G401.6 (cell line): ENCODE measurements at regions not wholly inside any gene's neighbourhood (a gene's known extent, or its start where the extent isn't known, plus 50 kb on each side); places are given as distances from the start of the nearest gene placed in this dataset.
"Not testable (repeated sequence)": the region's sequence is repeated elsewhere in the genome, so short reads cannot be mapped to it uniquely, and the experiment has no call there.

Experiments
- FAIRE-seq: peaks from 2 replicates; lab custom pipeline; 2012; peaks lifted over from hg19 to GRCh38; lab: Jason Lieb, UNC

DNA sequence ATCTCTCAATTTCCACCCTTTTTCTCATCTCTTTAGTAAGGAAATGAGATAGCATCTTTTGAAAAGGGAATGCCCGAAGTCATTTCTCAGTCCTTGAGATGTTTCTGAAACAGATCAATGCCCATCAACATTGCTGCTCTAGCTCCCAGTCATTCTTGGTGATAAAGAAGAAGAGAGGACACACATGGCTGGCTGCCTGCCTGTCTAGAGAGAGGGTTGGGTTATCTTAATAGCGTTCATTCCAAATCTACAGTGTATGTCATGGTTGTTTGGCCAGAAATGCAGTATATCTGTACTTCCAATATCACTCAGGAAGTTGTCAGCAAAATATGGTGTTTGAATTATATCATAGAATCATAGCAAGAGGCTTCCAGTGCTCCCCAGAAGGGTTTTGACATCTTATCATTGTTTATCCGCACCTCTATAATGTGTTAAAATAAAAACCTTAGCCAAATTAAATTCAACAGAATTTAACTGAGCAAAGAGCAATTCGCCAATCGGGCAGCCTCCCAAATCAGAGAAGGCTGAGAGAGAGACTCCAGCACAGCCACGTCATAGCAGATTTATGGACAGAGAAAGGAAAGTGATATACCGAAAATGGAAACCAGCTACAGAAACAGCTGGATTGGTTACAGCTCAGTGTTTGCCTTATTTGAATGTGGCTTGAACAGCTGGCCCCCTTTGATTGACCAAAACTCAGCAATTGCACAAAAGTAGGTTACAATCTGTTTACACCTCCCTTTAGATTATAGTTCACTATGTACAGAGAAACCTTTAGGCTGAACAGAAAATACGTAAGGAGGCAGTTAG is 321.0 kb upstream of the FRG1 start:
- FAIRE-seq, result not testable (repeated sequence)

DNA sequence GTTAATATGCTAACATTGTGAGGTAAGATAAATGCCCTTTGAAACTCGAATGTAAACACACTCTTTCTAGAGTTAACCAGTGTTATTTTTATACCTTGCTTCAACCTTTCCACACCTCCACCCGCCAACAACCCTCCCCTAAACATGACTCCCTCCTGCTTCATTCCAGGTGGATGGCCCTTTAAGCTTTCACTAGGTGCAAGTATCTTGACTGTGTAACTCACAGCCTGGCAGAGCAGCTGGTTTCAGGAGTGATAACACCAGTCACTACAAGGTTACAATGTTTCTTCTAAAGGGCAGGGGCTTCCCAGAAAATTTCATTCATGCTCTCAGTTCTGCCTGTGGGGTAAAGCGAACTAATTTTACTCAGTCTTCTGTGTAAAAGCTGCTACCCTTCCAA is 318.1 kb upstream of the FRG1 start:
- not testable (repeated sequence) for FAIRE-seq

DNA sequence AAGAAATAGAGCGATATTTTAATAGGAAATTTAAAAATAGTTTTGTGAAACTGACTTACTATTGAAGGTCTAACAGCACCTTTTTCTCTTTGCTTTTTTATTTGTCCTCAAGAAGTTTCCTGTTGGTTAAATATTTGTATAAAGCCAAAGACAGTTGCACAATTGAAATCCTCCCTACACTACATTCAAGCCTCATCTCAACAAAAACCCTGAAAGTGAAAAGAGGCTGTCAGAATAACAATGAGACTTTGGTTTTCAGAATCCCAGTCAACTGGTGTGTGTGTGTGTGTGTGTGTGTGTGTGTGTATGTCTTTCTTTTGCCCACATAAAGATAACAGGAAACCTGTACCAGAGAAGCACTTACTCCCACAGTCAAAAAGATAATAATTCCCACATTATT is 313.6 kb upstream of the FRG1 start:
- FAIRE-seq, result not testable (repeated sequence)

DNA sequence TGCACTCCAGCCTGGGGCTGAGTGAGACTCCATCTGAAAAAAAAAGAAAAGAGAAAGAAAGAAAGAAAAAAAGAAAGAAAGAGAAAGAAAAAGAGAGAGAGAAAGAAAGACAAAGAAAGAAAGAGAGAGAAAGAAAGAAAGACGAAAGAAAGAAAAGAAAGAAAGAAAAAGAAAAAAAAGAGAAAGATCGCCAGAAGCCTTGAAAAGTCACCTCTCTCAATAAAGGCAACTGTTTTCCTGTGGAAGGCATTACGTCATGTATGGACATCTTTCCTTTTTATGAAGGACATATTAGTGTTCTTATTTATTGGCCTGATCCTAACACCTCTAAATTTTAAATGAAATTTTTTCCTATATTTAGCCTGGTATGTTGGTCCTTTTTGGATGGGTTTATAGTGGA is 310.9 kb upstream of the FRG1 start:
- not testable (repeated sequence) for FAIRE-seq

DNA sequence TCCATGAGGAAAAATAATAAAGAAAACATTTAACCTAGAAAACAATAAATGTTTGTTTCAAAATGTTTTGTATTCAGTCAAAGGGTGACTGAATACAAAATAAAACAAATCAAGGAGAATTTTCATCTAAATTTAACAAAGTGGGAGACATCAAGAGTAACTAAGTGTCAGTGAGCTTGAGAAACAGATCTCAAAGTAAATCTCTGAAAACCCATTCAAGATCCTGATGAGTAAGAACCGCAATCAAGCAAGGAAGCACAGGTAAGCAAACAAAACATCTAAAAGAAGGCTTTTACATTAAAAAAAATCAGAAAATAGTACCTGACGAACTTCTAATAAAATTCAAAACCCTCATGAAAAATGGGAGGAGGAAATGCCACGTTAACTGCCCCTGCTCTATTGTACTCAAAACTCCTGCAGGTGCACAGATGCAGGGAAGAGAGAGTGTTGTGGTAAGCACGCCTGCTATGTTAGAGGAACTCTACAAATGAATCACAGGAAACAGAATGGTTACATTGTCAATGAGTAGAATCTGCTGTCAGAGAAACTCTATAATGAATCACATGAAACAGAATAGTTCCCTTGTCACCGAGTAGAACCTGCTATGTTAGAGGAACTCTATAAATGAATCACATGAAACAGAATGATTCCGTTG is 309.6 kb upstream of the FRG1 start:
- FAIRE-seq, result not testable (repeated sequence)

DNA sequence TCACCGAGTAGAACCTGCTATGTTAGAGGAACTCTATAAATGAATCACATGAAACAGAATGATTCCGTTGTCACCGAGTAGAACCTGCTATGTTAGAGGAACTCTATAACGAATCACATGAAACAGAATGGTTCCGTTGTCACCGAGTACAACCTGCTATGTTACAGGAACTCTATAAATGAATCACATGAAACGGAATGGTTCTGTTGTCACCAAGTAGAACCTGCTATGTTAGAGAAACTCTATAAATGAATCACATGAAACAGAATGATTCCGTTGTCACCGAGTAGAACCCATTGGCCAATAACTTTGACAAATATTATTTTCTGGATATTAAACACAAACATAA is 309.1 kb upstream of the FRG1 start:
- not testable (repeated sequence) for FAIRE-seq

DNA sequence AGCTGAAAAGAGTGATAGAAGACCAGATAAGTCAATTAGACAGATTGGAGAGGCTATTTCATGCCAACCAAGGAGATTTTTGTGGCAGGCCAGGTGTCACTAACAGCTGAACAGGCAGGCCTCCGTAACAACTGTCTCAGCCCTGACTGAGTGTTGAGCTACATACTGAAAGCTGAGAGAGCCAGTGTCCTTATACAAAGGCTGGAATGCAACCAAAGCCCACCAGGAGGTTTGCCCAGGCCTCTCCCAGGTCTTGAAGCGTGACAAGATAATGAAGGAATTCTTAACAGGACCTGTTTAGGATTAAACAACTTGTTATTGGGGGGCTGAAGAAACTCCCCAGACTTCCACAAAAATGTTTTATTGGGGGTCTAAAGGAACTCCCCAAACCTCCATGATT is 290.2 kb upstream of the FRG1 start:
- not testable (repeated sequence) for FAIRE-seq

DNA sequence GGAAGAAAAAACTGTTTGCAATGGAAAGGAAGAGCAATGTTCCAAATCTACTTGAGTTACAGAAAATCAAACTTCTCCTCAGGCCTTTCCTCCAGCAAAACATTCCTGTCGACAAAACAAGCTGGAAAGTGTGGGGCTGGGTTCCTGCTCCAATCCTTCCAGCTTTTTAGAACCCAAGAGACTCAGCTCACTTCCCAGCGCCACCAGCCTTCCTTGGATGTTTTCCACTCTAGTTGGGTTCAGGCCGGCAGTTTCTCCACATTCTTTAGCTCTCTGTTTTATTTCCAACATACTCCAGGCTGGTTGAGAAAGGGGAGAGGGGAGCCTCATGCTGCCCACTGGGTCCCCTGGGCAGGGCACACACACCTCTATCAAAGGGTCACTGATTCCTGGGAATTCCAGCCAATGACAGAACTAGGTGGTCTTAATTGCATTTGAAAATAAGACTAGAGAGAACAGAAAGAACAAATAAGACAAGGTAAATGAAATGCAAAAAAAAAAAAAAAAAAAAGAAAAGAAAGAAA is 287.5 kb upstream of the FRG1 start:
- FAIRE-seq, result not testable (repeated sequence)

DNA sequence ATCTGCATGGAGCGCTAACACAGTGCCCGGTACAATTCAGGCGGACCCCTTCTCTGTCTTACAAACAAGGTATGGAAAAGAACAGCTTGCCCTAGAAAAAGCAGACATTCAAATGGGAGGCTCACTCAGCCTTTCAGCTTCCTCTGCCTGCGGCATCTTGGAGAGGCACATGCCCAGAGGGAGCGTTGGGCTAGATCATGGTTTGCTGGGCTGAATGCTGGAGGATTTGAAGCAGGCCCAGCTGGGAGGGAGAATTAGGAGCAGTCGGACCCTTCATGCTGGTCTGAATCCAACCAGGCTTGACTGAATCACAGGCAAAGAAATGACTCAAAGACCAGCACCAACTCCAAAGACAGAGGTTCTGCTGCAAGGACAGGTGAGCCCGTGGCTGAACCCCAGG is 286.7 kb upstream of the FRG1 start:
- FAIRE-seq, result not testable (repeated sequence)

DNA sequence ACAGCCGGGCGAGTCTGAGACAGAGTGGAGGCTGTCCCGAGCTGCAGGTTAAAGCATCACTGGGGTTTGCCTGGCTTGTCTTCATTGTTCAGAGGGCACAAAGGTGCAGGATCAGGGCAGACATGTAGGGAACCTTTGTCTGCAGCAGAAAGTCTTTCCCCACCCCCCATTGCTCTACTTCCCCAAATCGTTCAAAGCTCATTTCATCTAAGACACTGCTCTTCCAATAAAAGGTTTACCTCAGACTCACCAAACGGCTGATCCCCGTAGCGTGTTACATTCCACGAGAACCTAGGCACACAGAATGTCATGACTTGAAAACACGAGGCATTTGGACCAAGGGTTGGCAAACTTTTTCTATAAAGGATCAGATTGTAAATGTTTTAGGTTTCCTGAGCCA is 286.3 kb upstream of the FRG1 start:
- FAIRE-seq, result not testable (repeated sequence)

DNA sequence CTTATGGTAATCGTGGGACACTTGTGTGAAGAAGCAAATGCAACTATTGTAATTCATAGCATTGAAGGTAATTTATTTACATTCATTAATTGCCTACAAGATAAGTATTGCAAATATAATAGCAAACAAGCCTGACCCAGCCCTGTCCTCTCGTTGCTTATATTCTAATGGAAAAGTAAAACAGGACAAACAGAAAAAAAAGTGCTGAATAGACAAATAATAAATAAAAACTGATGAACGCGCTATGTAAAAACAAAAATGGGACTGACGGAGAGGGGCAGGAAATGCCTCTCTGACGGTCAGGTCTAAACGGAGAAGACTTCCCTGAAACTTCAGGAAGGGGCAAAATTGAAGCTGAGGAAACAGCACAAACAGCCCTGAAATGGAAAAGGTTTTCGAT is 284.9 kb upstream of the FRG1 start:
- not testable (repeated sequence) for FAIRE-seq

DNA sequence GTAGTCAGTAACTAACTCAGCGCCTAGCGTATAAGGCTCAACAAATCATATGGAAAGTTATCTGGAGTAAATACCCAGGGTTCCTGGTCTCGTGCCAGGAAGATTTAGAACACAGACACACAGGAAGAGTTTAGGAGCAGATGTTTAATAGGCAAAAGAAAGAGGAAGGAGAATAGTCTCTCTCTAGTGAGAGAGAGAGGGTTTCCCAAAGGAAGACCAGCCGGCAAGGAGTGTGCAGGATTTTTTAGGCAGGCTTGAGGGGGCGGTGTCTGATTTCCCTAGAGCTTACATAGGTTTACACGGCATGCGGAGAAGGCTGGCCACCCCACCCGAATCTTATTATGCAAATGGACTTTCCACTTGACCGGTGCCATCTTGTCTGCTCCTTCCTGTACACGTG is 284.0 kb upstream of the FRG1 start:
- FAIRE-seq, result no peak

DNA sequence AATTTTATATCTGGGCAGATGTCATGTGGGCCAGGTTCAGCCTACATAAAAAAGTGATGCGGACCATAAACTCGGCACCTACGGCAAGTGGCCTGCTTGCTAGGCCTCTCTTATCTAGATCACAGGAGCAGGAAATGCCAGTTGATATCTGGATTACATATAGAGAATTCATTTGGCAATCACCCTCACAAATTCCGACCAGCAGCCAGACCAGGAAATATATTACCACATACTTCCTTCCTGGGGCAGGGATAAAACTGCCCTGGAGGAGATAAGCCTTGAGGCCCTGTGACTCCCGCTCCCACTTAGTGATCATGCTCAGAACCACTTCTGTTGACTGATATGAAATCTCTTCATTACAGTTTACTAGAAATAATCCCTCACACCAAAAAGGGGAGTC is 282.4 kb upstream of the FRG1 start:
- not testable (repeated sequence) for FAIRE-seq

DNA sequence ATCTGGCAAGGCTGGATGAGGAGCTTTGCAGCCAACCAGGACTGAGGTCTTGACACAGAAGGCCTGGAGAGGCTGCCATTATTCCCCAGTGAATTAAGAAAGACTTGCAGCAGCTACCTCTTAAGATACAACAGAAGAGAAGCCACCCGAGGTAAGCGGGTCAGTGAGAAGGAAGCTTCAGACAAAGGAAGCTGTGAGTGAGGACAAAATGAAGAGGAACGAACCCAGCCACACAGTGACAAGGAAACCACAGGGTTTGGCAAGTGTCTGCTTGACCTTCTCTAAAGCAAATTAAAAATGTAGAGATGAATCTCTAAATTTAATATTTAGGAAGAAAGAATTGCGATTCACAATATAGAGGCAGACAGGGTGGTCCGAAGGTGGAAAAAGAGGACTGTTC is 281.8 kb upstream of the FRG1 start:
- not testable (repeated sequence) for FAIRE-seq

DNA sequence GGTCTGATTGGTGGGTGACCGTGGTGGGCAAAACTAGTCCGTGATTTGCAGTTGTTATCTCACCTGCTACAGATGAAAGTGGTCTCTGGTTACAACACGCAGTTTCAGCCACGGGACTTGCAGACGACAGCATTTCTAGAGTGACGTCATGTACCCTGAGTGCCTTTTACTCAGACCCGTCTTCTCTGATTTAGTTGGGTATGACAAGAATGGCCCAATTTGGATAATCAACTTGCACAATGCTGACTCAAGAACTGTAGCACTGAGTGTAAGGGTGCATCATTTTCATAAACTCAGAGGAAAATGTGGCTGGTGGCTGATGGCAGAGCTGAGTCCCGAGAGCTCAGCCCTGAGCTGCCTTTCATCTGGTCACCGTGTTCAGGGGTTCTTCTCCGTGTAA is 281.4 kb upstream of the FRG1 start:
- no peak for FAIRE-seq

DNA sequence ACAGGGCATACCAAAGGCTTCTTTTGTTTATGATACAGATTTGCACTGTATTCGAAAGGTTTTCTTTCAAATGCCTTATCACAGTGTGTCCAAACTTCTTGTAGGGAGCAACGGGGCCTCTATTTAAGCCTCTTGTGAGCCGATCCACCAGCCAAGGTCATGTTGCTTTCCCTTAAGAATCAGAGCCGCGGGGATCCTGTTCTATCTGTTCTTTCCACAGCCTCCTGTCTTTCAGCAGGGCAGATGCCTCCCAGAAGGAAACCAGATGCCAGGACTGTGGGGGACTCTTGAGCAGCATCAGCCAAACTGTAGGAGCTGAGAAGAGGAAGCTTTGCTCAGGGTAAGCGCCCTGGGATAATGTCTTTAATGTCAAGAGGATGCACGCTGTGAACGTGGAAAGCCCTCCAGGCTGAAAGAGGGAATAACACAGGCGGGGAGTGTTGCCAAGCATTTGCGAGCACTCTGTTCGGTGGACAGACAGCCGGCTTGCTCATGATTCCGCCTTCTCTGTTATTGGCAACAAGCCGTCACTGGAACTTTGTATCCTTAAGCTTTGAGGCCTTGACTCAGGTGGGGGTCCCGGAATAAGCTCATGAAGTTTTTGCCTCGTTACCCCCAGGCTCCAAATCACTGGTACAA is 279.8 kb upstream of the FRG1 start:
- no peak for FAIRE-seq

DNA sequence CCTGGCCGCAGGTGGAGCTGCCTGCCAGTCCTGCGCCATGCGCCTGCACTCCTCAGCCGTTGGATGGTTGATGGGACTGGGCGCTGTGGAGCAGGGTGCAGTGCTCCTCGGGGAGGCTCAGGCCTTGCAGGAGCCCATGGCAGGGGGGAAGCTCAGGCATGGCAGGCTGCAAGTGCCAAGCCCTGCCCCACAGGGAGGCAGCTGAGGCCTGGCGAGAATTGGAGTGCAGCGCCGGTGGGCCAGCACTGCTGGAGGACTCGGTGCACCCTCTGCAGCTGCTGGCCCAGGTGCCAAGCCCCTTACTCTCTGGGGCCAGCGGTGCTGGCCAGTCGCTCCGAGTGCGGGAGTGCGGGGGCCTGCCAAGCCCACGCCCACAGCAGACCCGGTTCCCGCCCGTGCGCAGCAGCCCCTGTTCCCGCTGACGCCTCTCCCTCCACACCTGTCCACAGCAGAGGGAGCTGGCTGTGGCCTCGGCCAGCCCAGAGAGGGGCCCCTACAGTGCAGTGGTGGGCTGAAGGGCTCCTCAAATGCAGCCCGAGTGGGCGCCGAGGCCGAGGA is 275.9 kb upstream of the FRG1 start:
- FAIRE-seq, result no peak

DNA sequence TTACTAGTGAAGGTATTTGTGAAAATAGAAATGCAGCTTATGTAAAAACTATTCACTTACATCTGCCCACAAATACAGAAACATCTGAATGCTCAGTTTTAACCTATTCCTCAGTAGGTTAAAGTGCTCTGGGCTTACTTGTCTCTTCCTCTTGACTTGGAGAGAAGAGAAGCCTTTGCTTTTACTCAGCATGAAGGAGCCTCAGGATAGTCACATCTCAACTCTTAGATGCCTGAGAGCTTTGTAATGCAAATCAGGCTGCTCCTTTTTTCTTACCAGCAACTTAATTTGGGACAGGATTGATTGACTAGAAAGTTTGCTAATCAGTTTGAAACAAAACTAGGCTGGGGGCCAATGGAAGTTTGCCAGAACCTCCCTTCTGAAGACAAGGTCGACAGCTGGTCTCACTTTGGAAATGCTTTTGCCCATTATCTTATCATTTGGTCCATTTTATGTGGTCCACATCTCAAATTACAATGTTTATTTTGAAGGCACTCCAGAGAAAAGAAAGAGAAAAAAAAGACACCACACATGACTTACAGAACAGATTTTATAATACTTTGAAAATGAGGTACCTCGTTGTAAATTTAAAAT is 274.9 kb upstream of the FRG1 start:
- FAIRE-seq, result not testable (repeated sequence)

DNA sequence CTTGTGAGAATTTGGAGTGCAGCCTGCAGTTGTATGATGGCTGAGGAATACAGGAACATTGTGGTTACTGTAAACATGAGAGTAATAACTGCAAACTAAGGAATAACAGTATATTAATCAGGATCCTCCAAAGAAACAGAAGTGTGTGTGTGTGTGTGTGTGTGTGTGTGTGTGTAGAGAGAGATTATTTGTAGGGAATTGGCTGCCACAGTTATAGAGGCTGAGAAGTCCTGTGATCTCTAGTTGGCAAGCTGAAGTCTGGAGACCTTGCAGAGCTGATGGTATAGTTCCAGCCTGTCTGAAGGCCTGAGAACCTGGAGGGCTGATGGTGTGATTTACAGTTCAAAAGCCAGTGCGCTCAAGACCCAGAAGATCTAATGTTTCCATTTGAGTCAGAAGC is 273.3 kb upstream of the FRG1 start:
- FAIRE-seq, result not testable (repeated sequence)

DNA sequence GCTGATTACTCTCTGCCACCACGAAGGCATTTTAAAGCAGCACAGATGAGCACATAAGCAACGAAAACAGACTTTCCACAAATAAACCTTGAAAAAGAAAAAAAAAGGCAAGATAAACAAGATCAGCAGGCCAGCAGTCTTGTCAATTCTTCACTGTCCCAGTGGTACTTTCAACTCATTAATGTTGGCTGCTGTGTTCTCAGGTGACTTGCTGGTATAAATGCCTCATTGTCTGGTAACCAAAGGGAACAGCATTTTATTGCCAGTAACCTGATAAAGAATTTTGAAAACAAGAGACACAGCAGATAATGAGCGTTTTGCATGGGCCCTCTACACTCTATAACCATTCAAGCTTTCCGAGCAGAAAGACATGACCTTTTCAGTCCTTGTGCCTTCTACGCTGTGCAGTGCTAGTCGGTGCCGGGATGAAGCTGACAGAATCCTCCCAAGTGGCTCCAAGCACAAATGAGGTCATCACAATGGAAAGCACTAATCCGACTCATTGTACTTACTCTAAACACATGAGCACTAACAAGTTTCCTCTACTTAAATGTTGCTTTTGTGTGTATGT is 242.9 kb upstream of the FRG1 start:
- FAIRE-seq, result not testable (repeated sequence)

DNA sequence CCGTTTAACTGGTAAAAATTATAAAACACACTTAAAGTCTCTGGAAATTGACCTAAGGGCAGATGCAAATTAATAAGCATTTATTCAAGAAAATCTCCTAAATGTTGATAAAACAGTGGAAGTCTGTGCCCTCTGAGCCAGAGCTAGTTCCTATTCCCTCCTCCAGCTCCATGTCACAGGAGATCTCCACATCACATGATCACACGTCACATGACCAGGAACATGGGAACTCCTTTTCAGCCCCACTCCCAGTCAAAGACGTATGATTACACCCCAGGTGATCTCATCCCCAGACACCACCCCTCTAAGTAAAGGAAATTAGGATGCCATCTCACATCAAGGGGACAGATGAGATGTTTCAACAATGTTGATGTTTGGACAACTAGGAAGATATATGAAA is 237.7 kb upstream of the FRG1 start:
- FAIRE-seq, result not testable (repeated sequence)

DNA sequence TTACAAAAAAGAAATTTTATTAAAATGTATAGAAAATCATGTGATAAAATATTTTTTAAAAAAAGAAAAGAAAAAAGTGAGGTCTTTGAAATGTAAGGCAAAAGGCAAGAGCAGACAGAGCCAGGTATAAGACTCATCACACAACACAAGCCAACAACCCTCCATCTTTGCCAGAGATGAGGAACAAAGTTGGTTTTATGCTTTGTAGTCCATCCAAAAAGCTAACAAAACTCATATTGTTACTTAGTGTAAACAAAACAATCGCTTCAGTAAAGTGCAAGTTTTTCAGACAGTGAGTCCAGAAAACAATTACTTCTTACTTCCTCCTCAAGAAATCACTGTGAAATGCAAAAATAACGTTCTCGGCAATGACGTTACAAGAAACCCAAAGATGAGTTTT is 233.9 kb upstream of the FRG1 start:
- FAIRE-seq, result not testable (repeated sequence)
